Spleen (tissue), 11 donors: ENCODE measurements at regions not wholly inside any gene's neighbourhood (a gene's known extent, or its start where the extent isn't known, plus 50 kb on each side); places are given as distances from the start of the nearest gene placed in this dataset.

Experiments
- DNase-seq: peaks from one replicate; pipeline ENCODE4 v3.0.0-alpha.2; 2020
- H3K27ac ChIP-seq, 8 donors: fragments of 200-600 bp; sonication (generic) in 7 of 8; 1 replicate in 4 of 8; 2 replicates in 4 of 8; pipeline versions ENCODE4 v1.5.0 to v1.8.0; 2016 to 2021; ENCODE audit warnings: inconsistent platforms in 4 of 8, mild to moderate bottlenecking in 4 of 8, moderate library complexity in 1 of 8
- H3K27me3 ChIP-seq, 7 donors: fragments of 200-600 bp; sonication (generic) in 6 of 7; replicated peaks in 1 of 7; 1 replicate in 4 of 7; 2 replicates in 3 of 7; pipeline versions ENCODE4 v1.5.0 to v1.8.0; 2016 to 2021; ENCODE audit warnings: inconsistent platforms in 3 of 7, mild to moderate bottlenecking in 1 of 7
- H3K36me3 ChIP-seq, 6 donors: fragments of 200-600 bp; sonication (generic) in 5 of 6; 1 replicate in 4 of 6; 2 replicates in 2 of 6; pipeline versions ENCODE4 v1.5.0 to v1.8.0; 2016 to 2021; ENCODE audit warnings: inconsistent platforms in 2 of 6
- H3K4me1 ChIP-seq, 6 donors: fragments of 200-600 bp; sonication (generic) in 5 of 6; 1 replicate in 3 of 6; 2 replicates in 3 of 6; pipeline versions ENCODE4 v1.5.0 to v1.8.0; 2016 to 2021; ENCODE audit warnings: inconsistent platforms in 3 of 6
- H3K4me3 ChIP-seq, 8 donors: fragments of 200-600 bp; sonication (generic) in 7 of 8; 1 replicate in 4 of 8; 2 replicates in 4 of 8; pipeline versions ENCODE4 v1.5.0 to v1.8.0; 2016 to 2021; ENCODE audit warnings: inconsistent platforms in 4 of 8, mild to moderate bottlenecking in 4 of 8, moderate library complexity in 2 of 8
- H3K9me3 ChIP-seq, 8 donors: fragments of 200-600 bp; sonication (generic) in 7 of 8; 1 replicate in 4 of 8; 2 replicates in 4 of 8; pipeline versions ENCODE4 v1.5.0 to v1.8.0; 2016 to 2021; ENCODE audit warnings: inconsistent platforms in 4 of 8
- POLR2A ChIP-seq, 3 donors: fragments of 450-650 bp; IDR thresholded peaks; one replicate each; pipeline ENCODE4 v1.5.1; 2017; ENCODE audit warnings: antibody characterized with exemption in 3 of 3, mild to moderate bottlenecking in 1 of 3
- POLR2AphosphoS5 ChIP-seq, 3 donors: sonication (generic); formaldehyde crosslinking; IDR thresholded peaks; one replicate each; pipeline ENCODE4 v1.5.1; 2017; ENCODE audit warnings: antibody characterized with exemption in 3 of 3
- WGBS, 5 donors: extraction: QIAGEN DNeasy Blood & Tissue Kit in 3 of 5; methylation state at CpG; one replicate each; pipeline versions ENCODE4 v1.1.5 to v1.1.7; 2013 to 2018; 5-methylcytosine and 5-hydroxymethylcytosine counted together
- intact Hi-C: fragments of 100-400 bp; cut with DNase I; formaldehyde crosslinking; loops from one replicate; pipeline ENCODE4 v1.15.0; 2023; ENCODE audit warnings: low total_unique reads
- TF ChIP-seq, protein P1 (sequence below), 11 experiments: fragments of 200-600 bp in 7 of 11; fragments of 450-650 bp in 4 of 11; sonication (generic) in 4 of 11; IDR thresholded peaks in 8 of 11; conservative IDR thresholded peaks in 3 of 11; 1 replicate in 7 of 11; 2 replicates in 4 of 11; pipeline versions ENCODE4 v1.4.0 to v1.8.0; 2016 to 2021; ENCODE audit warnings: antibody characterized with exemption in 11 of 11, inconsistent platforms in 4 of 11, mild to moderate bottlenecking in 1 of 11
- donor health status: healthy with polysubstance abuse.
- donor health status: DM: no; HTN: no; CAD: no; lungs with moderate emphysema.
- donor health status: DM: no; HTN: no; CAD: no.
- donor health status: Bipolar disorder and iron deficiency.
- donor health status: healthy.
- donor health status: DM: no; HTN: no; CAD: no.
- donor health status: DM: yes; HTN: yes; CAD: no.

GRCh38 chr6:19632230-19632629 lies 204.9 kb upstream of the ID4 start:
- Histone ChIP-seq H3K36me3 (no peaks in the 10 kb centered on the region), H3K4me3 (no peak overlapping the region), H3K27me3 (no peaks in the 10 kb centered on the region), H3K4me1 (no peaks in the 10 kb centered on the region), H3K9me3 (peaks cover 0 to 3% (median 0%) of the 10 kb centered on the region in 8 donors), H3K27ac (no peak overlapping the region)
- intact Hi-C loops, result no loop called here
- 71 to 82% (median 77%) methylated on average over 5 of the region's 5 CpGs for WGBS, 5 donors
- no peak for DNase-seq
- TF ChIP-seq POLR2A (IDR thresholded peaks at IDR 0.05), result no peak
- TF ChIP-seq, protein P1, sequence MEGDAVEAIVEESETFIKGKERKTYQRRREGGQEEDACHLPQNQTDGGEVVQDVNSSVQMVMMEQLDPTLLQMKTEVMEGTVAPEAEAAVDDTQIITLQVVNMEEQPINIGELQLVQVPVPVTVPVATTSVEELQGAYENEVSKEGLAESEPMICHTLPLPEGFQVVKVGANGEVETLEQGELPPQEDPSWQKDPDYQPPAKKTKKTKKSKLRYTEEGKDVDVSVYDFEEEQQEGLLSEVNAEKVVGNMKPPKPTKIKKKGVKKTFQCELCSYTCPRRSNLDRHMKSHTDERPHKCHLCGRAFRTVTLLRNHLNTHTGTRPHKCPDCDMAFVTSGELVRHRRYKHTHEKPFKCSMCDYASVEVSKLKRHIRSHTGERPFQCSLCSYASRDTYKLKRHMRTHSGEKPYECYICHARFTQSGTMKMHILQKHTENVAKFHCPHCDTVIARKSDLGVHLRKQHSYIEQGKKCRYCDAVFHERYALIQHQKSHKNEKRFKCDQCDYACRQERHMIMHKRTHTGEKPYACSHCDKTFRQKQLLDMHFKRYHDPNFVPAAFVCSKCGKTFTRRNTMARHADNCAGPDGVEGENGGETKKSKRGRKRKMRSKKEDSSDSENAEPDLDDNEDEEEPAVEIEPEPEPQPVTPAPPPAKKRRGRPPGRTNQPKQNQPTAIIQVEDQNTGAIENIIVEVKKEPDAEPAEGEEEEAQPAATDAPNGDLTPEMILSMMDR (IDR thresholded peaks at IDR 0.05 in 8 of 11, conservative IDR thresholded peaks at IDR 0.05 in 3 of 11), result no peak
- no peak for TF ChIP-seq POLR2AphosphoS5 (IDR thresholded peaks at IDR 0.05)

- TF ChIP-seq, protein P1 (IDR thresholded peaks at IDR 0.05 in 8 of 11, conservative IDR thresholded peaks at IDR 0.05 in 3 of 11), result no peak
- TF ChIP-seq POLR2A (IDR thresholded peaks at IDR 0.05), result no peak
- no peak for TF ChIP-seq POLR2AphosphoS5 (IDR thresholded peaks at IDR 0.05)
- H3K27me3 ChIP-seq, result no peaks in the 10 kb centered on the region
- no peak overlapping the region for H3K4me3 ChIP-seq
- DNase-seq, result no peak
- intact Hi-C loops, result no loop called here
- no peak overlapping the region for H3K27ac ChIP-seq
- WGBS, 5 donors, result 68 to 89% (median 79%) methylated on average over 3 of the region's 3 CpGs
- H3K9me3 ChIP-seq, result peaks cover 0 to 5% (median 0%) of the 10 kb centered on the region in 8 donors
- H3K36me3 ChIP-seq, result no peaks in the 10 kb centered on the region
- no peaks in the 10 kb centered on the region for H3K4me1 ChIP-seq
Measured at GRCh38 chr6:19632786-19633185, 204.4 kb upstream of the ID4 start.

GRCh38 chr6:19635728-19636127 lies 201.4 kb upstream of the ID4 start:
- TF ChIP-seq POLR2A (IDR thresholded peaks at IDR 0.05) (no peak), POLR2AphosphoS5 (IDR thresholded peaks at IDR 0.05) (no peak)
- TF ChIP-seq, protein P1 (IDR thresholded peaks at IDR 0.05 in 8 of 11, conservative IDR thresholded peaks at IDR 0.05 in 3 of 11), result no peak
- no peak overlapping the region for H3K4me3 ChIP-seq
- no peaks in the 10 kb centered on the region for H3K4me1 ChIP-seq
- intact Hi-C loops, result no loop called here
- H3K9me3 ChIP-seq, result peaks cover 0 to 16% (median 11%) of the 10 kb centered on the region in 8 donors
- no peaks in the 10 kb centered on the region for H3K36me3 ChIP-seq
- H3K27me3 ChIP-seq, result no peaks in the 10 kb centered on the region
- DNase-seq, result no peak
- WGBS, 5 donors, result 92 to 99% (median 94%) methylated on average over 2 of the region's 2 CpGs
- H3K27ac ChIP-seq, result no peak overlapping the region

DNA sequence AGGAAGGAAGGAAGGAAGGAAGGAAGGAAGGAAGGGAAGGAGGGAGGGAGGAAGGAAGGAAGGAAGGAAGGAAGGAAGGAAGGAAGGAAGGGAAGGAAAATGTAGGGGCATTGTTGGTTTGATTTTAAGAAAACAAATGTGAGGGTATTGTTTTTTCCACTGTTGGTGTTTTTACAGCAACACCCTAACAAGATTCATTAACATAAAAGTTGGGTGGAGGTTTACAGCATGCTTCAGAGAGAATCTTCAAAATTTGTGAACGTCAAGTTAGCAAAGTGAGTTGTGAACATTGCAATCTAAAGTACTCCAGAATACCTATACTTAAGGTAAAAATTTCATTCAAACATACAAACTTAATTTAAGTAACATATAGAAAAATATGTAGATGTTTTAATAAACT lies 200.2 kb upstream of the ID4 start:
- peaks cover 0 to 16% (median 11%) of the 10 kb centered on the region in 8 donors for H3K9me3 ChIP-seq

More for the DNA sequence above, 200.2 kb upstream of the ID4 start:
- Histone ChIP-seq H3K4me1 (no peaks in the 10 kb centered on the region), H3K27me3 (no peaks in the 10 kb centered on the region), H3K4me3 (no peak overlapping the region), H3K36me3 (no peaks in the 10 kb centered on the region), H3K27ac (no peak overlapping the region)
- WGBS, 5 donors, result 84 to 100% (median 89%) methylated on average over 1 of the region's 1 CpG
- intact Hi-C loops, result no loop called here
- TF ChIP-seq, protein P1 (IDR thresholded peaks at IDR 0.05 in 8 of 11, conservative IDR thresholded peaks at IDR 0.05 in 3 of 11), result no peak
- TF ChIP-seq POLR2A (IDR thresholded peaks at IDR 0.05) (no peak), POLR2AphosphoS5 (IDR thresholded peaks at IDR 0.05) (no peak)
- no peak for DNase-seq
